ENCODE measurements at regions not wholly inside any gene's neighbourhood (a gene's known extent, or its start where the extent isn't known, plus 50 kb on each side); places are given as distances from the start of the nearest gene placed in this dataset.

DNA sequence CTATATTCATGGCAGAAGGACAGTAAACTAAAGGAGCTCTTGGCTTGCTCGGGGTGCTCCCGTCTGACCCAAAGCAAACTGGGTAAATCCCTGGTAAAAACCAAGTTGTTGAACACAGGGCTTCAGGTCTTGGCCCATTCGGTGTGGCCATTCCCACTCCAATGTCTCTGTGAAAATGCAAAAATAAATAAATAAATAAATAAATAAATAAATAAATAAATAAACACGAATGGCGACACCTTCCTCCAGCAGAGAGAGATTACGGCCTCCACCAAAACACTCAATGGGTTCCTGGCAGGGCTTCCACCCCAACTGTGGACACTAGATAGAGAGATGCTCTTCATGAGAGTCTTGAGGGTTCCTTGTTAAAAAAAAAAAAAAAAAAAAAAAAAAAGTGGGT, 325.3 kb downstream of the SOX9 start:
- H2AFZ ChIP-seq, result peak overlapping the region; percentile 52; the same call in 1 of the 2 replicates
- peaks cover 4% of the 10 kb centered on the region for H3K27me3 Mint-ChIP-seq (ENCODE audit: insufficient read depth, low read depth, poor library complexity)
- H3K27ac ChIP-seq (ENCODE audit: low read depth), result no peak overlapping the region
- H3K4me1 Mint-ChIP-seq, result no peaks in the 10 kb centered on the region
- H3K36me3 Mint-ChIP-seq (ENCODE audit: low read depth), result no peaks in the 10 kb centered on the region
- no peak overlapping the region for H3K27ac Mint-ChIP-seq
- no peaks in the 10 kb centered on the region for H3K36me3 ChIP-seq (ENCODE audit: insufficient read depth)
- DNase-seq (ENCODE audit: low spot score) (no peak), ATAC-seq (no peak)
- no peak overlapping the region for H3K4me3 ChIP-seq
- no peaks in the 10 kb centered on the region for H3K9me2 ChIP-seq (ENCODE audit: insufficient read depth)
- no peaks in the 10 kb centered on the region for H3F3A ChIP-seq (replicated peaks; ENCODE audit: low read depth)
- H3K4me1 ChIP-seq (ENCODE audit: insufficient read depth), result no peaks in the 10 kb centered on the region
- no peak overlapping the region for H3K4me3 Mint-ChIP-seq
- TF ChIP-seq STAT1 (IDR thresholded peaks at IDR 0.05; ENCODE audit: unreplicated experiment) (no peak), POLR2AphosphoS5 (IDR thresholded peaks at IDR 0.05; ENCODE audit: low read depth) (no peak), EZH2phosphoT487 (IDR thresholded peaks at IDR 0.05; ENCODE audit: unreplicated experiment) (no peak), EZH2 (IDR thresholded peaks at IDR 0.05; ENCODE audit: low read depth, unreplicated experiment) (no peak), ZNF331 (CRISPR knock-in tag; IDR thresholded peaks at IDR 0.05; ENCODE audit: low read depth) (no peak), NANOG (IDR thresholded peaks at IDR 0.05; ENCODE audit: borderline replicate concordance) (no peak), CREB1 (CRISPR knock-in tag; IDR thresholded peaks at IDR 0.05; ENCODE audit: low read depth) (no peak), ZNF114 (CRISPR knock-in tag; IDR thresholded peaks at IDR 0.05) (no peak), JUNB (IDR thresholded peaks at IDR 0.05; ENCODE audit: unreplicated experiment) (no peak)
- TF ChIP-seq, protein P1, sequence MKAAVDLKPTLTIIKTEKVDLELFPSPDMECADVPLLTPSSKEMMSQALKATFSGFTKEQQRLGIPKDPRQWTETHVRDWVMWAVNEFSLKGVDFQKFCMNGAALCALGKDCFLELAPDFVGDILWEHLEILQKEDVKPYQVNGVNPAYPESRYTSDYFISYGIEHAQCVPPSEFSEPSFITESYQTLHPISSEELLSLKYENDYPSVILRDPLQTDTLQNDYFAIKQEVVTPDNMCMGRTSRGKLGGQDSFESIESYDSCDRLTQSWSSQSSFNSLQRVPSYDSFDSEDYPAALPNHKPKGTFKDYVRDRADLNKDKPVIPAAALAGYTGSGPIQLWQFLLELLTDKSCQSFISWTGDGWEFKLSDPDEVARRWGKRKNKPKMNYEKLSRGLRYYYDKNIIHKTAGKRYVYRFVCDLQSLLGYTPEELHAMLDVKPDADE (IDR thresholded peaks at IDR 0.05), result no peak
- TF ChIP-seq, protein P2, sequence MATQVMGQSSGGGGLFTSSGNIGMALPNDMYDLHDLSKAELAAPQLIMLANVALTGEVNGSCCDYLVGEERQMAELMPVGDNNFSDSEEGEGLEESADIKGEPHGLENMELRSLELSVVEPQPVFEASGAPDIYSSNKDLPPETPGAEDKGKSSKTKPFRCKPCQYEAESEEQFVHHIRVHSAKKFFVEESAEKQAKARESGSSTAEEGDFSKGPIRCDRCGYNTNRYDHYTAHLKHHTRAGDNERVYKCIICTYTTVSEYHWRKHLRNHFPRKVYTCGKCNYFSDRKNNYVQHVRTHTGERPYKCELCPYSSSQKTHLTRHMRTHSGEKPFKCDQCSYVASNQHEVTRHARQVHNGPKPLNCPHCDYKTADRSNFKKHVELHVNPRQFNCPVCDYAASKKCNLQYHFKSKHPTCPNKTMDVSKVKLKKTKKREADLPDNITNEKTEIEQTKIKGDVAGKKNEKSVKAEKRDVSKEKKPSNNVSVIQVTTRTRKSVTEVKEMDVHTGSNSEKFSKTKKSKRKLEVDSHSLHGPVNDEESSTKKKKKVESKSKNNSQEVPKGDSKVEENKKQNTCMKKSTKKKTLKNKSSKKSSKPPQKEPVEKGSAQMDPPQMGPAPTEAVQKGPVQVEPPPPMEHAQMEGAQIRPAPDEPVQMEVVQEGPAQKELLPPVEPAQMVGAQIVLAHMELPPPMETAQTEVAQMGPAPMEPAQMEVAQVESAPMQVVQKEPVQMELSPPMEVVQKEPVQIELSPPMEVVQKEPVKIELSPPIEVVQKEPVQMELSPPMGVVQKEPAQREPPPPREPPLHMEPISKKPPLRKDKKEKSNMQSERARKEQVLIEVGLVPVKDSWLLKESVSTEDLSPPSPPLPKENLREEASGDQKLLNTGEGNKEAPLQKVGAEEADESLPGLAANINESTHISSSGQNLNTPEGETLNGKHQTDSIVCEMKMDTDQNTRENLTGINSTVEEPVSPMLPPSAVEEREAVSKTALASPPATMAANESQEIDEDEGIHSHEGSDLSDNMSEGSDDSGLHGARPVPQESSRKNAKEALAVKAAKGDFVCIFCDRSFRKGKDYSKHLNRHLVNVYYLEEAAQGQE (IDR thresholded peaks at IDR 0.05; ENCODE audit: unreplicated experiment), result no peak
- TF ChIP-seq, protein P3, sequence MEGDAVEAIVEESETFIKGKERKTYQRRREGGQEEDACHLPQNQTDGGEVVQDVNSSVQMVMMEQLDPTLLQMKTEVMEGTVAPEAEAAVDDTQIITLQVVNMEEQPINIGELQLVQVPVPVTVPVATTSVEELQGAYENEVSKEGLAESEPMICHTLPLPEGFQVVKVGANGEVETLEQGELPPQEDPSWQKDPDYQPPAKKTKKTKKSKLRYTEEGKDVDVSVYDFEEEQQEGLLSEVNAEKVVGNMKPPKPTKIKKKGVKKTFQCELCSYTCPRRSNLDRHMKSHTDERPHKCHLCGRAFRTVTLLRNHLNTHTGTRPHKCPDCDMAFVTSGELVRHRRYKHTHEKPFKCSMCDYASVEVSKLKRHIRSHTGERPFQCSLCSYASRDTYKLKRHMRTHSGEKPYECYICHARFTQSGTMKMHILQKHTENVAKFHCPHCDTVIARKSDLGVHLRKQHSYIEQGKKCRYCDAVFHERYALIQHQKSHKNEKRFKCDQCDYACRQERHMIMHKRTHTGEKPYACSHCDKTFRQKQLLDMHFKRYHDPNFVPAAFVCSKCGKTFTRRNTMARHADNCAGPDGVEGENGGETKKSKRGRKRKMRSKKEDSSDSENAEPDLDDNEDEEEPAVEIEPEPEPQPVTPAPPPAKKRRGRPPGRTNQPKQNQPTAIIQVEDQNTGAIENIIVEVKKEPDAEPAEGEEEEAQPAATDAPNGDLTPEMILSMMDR (conservative IDR thresholded peaks at IDR 0.05; ENCODE audit: low read depth in 2 of 2), result no peak
- TF ChIP-seq, protein P4, sequence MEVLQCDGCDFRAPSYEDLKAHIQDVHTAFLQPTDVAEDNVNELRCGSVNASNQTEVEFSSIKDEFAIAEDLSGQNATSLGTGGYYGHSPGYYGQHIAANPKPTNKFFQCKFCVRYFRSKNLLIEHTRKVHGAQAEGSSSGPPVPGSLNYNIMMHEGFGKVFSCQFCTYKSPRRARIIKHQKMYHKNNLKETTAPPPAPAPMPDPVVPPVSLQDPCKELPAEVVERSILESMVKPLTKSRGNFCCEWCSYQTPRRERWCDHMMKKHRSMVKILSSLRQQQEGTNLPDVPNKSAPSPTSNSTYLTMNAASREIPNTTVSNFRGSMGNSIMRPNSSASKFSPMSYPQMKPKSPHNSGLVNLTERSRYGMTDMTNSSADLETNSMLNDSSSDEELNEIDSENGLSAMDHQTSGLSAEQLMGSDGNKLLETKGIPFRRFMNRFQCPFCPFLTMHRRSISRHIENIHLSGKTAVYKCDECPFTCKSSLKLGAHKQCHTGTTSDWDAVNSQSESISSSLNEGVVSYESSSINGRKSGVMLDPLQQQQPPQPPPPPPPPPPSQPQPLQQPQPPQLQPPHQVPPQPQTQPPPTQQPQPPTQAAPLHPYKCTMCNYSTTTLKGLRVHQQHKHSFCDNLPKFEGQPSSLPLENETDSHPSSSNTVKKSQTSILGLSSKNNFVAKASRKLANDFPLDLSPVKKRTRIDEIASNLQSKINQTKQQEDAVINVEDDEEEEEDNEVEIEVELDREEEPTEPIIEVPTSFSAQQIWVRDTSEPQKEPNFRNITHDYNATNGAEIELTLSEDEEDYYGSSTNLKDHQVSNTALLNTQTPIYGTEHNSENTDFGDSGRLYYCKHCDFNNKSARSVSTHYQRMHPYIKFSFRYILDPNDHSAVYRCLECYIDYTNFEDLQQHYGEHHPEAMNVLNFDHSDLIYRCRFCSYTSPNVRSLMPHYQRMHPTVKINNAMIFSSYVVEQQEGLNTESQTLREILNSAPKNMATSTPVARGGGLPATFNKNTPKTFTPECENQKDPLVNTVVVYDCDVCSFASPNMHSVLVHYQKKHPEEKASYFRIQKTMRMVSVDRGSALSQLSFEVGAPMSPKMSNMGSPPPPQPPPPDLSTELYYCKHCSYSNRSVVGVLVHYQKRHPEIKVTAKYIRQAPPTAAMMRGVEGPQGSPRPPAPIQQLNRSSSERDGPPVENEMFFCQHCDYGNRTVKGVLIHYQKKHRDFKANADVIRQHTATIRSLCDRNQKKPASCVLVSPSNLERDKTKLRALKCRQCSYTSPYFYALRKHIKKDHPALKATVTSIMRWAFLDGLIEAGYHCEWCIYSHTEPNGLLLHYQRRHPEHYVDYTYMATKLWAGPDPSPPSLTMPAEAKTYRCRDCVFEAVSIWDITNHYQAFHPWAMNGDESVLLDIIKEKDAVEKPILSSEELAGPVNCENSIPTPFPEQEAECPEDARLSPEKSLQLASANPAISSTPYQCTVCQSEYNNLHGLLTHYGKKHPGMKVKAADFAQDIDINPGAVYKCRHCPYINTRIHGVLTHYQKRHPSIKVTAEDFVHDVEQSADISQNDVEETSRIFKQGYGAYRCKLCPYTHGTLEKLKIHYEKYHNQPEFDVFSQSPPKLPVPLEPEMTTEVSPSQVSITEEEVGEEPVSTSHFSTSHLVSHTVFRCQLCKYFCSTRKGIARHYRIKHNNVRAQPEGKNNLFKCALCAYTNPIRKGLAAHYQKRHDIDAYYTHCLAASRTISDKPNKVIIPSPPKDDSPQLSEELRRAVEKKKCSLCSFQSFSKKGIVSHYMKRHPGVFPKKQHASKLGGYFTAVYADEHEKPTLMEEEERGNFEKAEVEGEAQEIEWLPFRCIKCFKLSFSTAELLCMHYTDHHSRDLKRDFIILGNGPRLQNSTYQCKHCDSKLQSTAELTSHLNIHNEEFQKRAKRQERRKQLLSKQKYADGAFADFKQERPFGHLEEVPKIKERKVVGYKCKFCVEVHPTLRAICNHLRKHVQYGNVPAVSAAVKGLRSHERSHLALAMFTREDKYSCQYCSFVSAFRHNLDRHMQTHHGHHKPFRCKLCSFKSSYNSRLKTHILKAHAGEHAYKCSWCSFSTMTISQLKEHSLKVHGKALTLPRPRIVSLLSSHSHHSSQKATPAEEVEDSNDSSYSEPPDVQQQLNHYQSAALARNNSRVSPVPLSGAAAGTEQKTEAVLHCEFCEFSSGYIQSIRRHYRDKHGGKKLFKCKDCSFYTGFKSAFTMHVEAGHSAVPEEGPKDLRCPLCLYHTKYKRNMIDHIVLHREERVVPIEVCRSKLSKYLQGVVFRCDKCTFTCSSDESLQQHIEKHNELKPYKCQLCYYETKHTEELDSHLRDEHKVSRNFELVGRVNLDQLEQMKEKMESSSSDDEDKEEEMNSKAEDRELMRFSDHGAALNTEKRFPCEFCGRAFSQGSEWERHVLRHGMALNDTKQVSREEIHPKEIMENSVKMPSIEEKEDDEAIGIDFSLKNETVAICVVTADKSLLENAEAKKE (CRISPR knock-in tag; IDR thresholded peaks at IDR 0.05), result no peak
- no peaks in the 10 kb centered on the region for H3K27me3 ChIP-seq (ENCODE audit: insufficient read depth)
- H3K9me3 Mint-ChIP-seq, result no peaks in the 10 kb centered on the region
- no peaks in the 10 kb centered on the region for H3K79me2 ChIP-seq (replicated peaks; ENCODE audit: insufficient read depth)
- no peaks in the 10 kb centered on the region for H4K20me1 ChIP-seq (replicated peaks; ENCODE audit: insufficient read depth)
- no peak overlapping the region for H3K4me2 ChIP-seq

Data from GM23338 (cell line).